GM23338 (cell line): ENCODE measurements at regions not wholly inside any gene's neighbourhood (a gene's known extent, or its start where the extent isn't known, plus 50 kb on each side); places are given as distances from the start of the nearest gene placed in this dataset.

Experiments used
- ATAC-seq: fragments of 200-7000 bp; cut with Tn5 transposase; 3 replicates; pipeline ENCODE4 v1.9.1; 2020
- DNase-seq: peaks from one replicate; pipeline ENCODE4 v3.0.0-alpha.2; 2015; ENCODE audit warnings: low spot score
- H2AFZ ChIP-seq: fragments of 200-600 bp; sonication (generic); 2 replicates; pipeline ENCODE4 v1.8.0; 2016; ENCODE audit warnings: antibody characterized with exemption, mild to moderate bottlenecking, moderate library complexity
- H3F3A ChIP-seq: fragments of 200-600 bp; sonication (generic); replicated peaks from 2 replicates; pipeline ENCODE4 v1.8.0; 2017; ENCODE audit warnings: antibody characterized with exemption, mixed run types, low read depth
- H3K27ac ChIP-seq: fragments of 200-600 bp; sonication (generic); 2 replicates; pipeline ENCODE4 v1.6.1; 2016; ENCODE audit warnings: low read depth
- H3K27me3 ChIP-seq: fragments of 200-600 bp; sonication (generic); 2 replicates; pipeline ENCODE4 v1.8.0; 2016; ENCODE audit warnings: mild to moderate bottlenecking, mixed run types, moderate library complexity; ENCODE audit not compliant: insufficient read depth
- H3K36me3 ChIP-seq: fragments of 200-600 bp; sonication (generic); 2 replicates; pipeline ENCODE4 v1.8.0; 2016; ENCODE audit warnings: mild to moderate bottlenecking; ENCODE audit not compliant: insufficient read depth
- H3K4me1 ChIP-seq: fragments of 200-600 bp; sonication (generic); 2 replicates; pipeline ENCODE4 v1.8.0; 2016; ENCODE audit warnings: mild to moderate bottlenecking, moderate library complexity; ENCODE audit not compliant: insufficient read depth
- H3K4me2 ChIP-seq: fragments of 200-600 bp; sonication (generic); 2 replicates; pipeline ENCODE4 v1.7.1; 2017; ENCODE audit warnings: mixed run types
- H3K4me3 ChIP-seq: fragments of 200-600 bp; sonication (generic); 2 replicates; pipeline ENCODE4 v1.6.1; 2016; ENCODE audit warnings: mixed run types
- H3K79me2 ChIP-seq: fragments of 200-600 bp; sonication (generic); replicated peaks from 2 replicates; pipeline ENCODE4 v1.8.0; 2017; ENCODE audit warnings: mild to moderate bottlenecking; ENCODE audit not compliant: insufficient read depth
- H3K9me2 ChIP-seq: fragments of 200-600 bp; sonication (generic); 2 replicates; pipeline ENCODE4 v1.8.0; 2017; ENCODE audit not compliant: insufficient read depth
- H4K20me1 ChIP-seq: fragments of 200-600 bp; sonication (generic); replicated peaks from 2 replicates; pipeline ENCODE4 v1.8.0; 2017; ENCODE audit warnings: mild to moderate bottlenecking; ENCODE audit not compliant: insufficient read depth
- H3K27ac Mint-ChIP-seq: 2 replicates; pipeline ENCODE4 v1.8.0; 2020; ENCODE audit warnings: inconsistent platforms, mild to moderate bottlenecking, moderate library complexity, mixed read lengths
- H3K27me3 Mint-ChIP-seq: 3 replicates; pipeline ENCODE4 v1.8.0; 2022; ENCODE audit warnings: low read depth, mild to moderate bottlenecking, moderate library complexity, mixed read lengths, inconsistent platforms; ENCODE audit not compliant: insufficient read depth, poor library complexity
- H3K36me3 Mint-ChIP-seq: 3 replicates; pipeline ENCODE4 v1.8.0; 2021; ENCODE audit warnings: low read depth, mild to moderate bottlenecking, inconsistent platforms, moderate library complexity, mixed read lengths
- H3K4me1 Mint-ChIP-seq: 3 replicates; pipeline ENCODE4 v1.8.0; 2020; ENCODE audit warnings: mild to moderate bottlenecking, inconsistent platforms, mixed read lengths
- H3K4me3 Mint-ChIP-seq: 3 replicates; pipeline ENCODE4 v1.8.0; 2021; ENCODE audit warnings: moderate library complexity, mild to moderate bottlenecking, inconsistent platforms, mixed read lengths
- H3K9me3 Mint-ChIP-seq: 3 replicates; pipeline ENCODE4 v1.8.0; 2020; ENCODE audit warnings: moderate library complexity, mild to moderate bottlenecking, inconsistent platforms, mixed read lengths
- CREB1 ChIP-seq: fragments of 250-450 bp; sonication (Bioruptor Pico); IDR thresholded peaks from 2 replicates; pipeline ENCODE4 v1.5.0; 2020; ENCODE audit warnings: low read depth, mild to moderate bottlenecking, moderate library complexity
- CTCF ChIP-seq, 2 experiments: fragments of 200-600 bp in 1 of 2; sonication (generic) in 1 of 2; conservative IDR thresholded peaks; 2 replicates each; pipeline versions ENCODE4 v1.5.1 to v1.6.1; 2016 to 2017; ENCODE audit warnings: antibody characterized with exemption in 2 of 2, low read depth in 2 of 2, mild to moderate bottlenecking in 2 of 2, moderate library complexity in 1 of 2
- ETS1 ChIP-seq: IDR thresholded peaks from 2 replicates; pipeline ENCODE4 v1.6.1; 2016; ENCODE audit warnings: antibody characterized with exemption
- EZH2 ChIP-seq: fragments of 200-600 bp; sonication (generic); IDR thresholded peaks from one replicate; pipeline ENCODE4 v1.8.0; 2017; ENCODE audit warnings: antibody characterized with exemption, mild to moderate bottlenecking, low read depth; ENCODE audit not compliant: unreplicated experiment
- ZNF331 ChIP-seq: fragments of 250-450 bp; sonication (Bioruptor Pico); IDR thresholded peaks from 2 replicates; pipeline ENCODE4 v1.5.0; 2020; ENCODE audit warnings: low read depth, mild to moderate bottlenecking, moderate library complexity

GRCh38 chr6:21359926-21360325 is 233.6 kb upstream of the SOX4 start:
- peaks cover 7% of the 10 kb centered on the region; the same call in 1 of the 2 replicates for H3K4me1 ChIP-seq
- no peaks in the 10 kb centered on the region for H4K20me1 ChIP-seq
- H3K4me2 ChIP-seq, result no peak overlapping the region
- H3K79me2 ChIP-seq, result no peaks in the 10 kb centered on the region
- no peaks in the 10 kb centered on the region for H3K27me3 Mint-ChIP-seq
- ATAC-seq (no peak), DNase-seq (no peak)
- no peaks in the 10 kb centered on the region for H3F3A ChIP-seq
- H3K9me2 ChIP-seq, result no peaks in the 10 kb centered on the region
- no peak for TF ChIP-seq ZNF331 (CRISPR knock-in tag)
- no peak for TF ChIP-seq ETS1
- H3K4me3 ChIP-seq, result no peak overlapping the region
- no peaks in the 10 kb centered on the region for H3K9me3 Mint-ChIP-seq
- no peak overlapping the region for H2AFZ ChIP-seq
- H3K4me3 Mint-ChIP-seq, result no peak overlapping the region
- H3K27ac Mint-ChIP-seq, result no peak overlapping the region
- no peaks in the 10 kb centered on the region for H3K36me3 ChIP-seq
- H3K27me3 ChIP-seq, result no peaks in the 10 kb centered on the region
- H3K4me1 Mint-ChIP-seq, result peaks cover 11% of the 10 kb centered on the region
- no peak overlapping the region for H3K27ac ChIP-seq
- H3K36me3 Mint-ChIP-seq, result no peaks in the 10 kb centered on the region

GRCh38 chr6:21360336-21360735 is 233.2 kb upstream of the SOX4 start:
- H3K27me3 ChIP-seq, result no peaks in the 10 kb centered on the region
- H4K20me1 ChIP-seq, result no peaks in the 10 kb centered on the region
- H3F3A ChIP-seq, result no peaks in the 10 kb centered on the region
- H3K4me3 ChIP-seq, result no peak overlapping the region
- no peak overlapping the region for H3K4me3 Mint-ChIP-seq
- H3K27ac ChIP-seq, result no peak overlapping the region
- H3K9me2 ChIP-seq, result no peaks in the 10 kb centered on the region
- H3K27me3 Mint-ChIP-seq, result no peaks in the 10 kb centered on the region
- peaks cover 11% of the 10 kb centered on the region for H3K4me1 Mint-ChIP-seq
- no peak for DNase-seq
- no peak overlapping the region for H3K27ac Mint-ChIP-seq
- no peak overlapping the region for H2AFZ ChIP-seq
- no peaks in the 10 kb centered on the region for H3K36me3 ChIP-seq
- no peaks in the 10 kb centered on the region for H3K36me3 Mint-ChIP-seq
- H3K9me3 Mint-ChIP-seq, result no peaks in the 10 kb centered on the region
- no peak; the same call in 2 of the 3 replicates for ATAC-seq
- no peaks in the 10 kb centered on the region for H3K79me2 ChIP-seq
- H3K4me1 ChIP-seq, result peaks cover 7% of the 10 kb centered on the region; the same call in 1 of the 2 replicates
- no peak for TF ChIP-seq CREB1 (CRISPR knock-in tag)
- TF ChIP-seq CTCF (conservative IDR thresholded peaks at IDR 0.05; ENCODE audit: low read depth in 2 of 2), result peak; percentile 25 to 42; a peak in 3 of 4 replicates
- no peak for TF ChIP-seq ZNF331 (CRISPR knock-in tag)
- H3K4me2 ChIP-seq, result no peak overlapping the region

- Histone ChIP-seq H4K20me1 (no peaks in the 10 kb centered on the region), H3K9me2 (peaks cover 16% of the 10 kb centered on the region), H3F3A (no peaks in the 10 kb centered on the region), H3K27me3 (no peaks in the 10 kb centered on the region), H3K36me3 (no peaks in the 10 kb centered on the region), H3K79me2 (no peaks in the 10 kb centered on the region), H2AFZ (no peak overlapping the region), H3K4me2 (no peak overlapping the region), H3K4me1 (peaks cover 5% of the 10 kb centered on the region; the same call in 1 of the 2 replicates), H3K27ac (no peak overlapping the region), H3K4me3 (no peak overlapping the region)
- Mint-ChIP-seq H3K27me3 (peaks cover 5% of the 10 kb centered on the region), H3K27ac (no peak overlapping the region; the same call in 1 of the 2 replicates), H3K9me3 (peaks cover 9% of the 10 kb centered on the region), H3K36me3 (peaks cover 12% of the 10 kb centered on the region), H3K4me3 (no peak overlapping the region), H3K4me1 (peaks cover 25% of the 10 kb centered on the region)
- TF ChIP-seq ETS1 (no peak), EZH2 (no peak)
- no peak for DNase-seq
- ATAC-seq, result no peak
Observed at GRCh38 chr6:21367148-21367547, 226.4 kb upstream of the SOX4 start.
